ENCODE measurements at regions not wholly inside any gene's neighbourhood (a gene's known extent, or its start where the extent isn't known, plus 50 kb on each side); places are given as distances from the start of the nearest gene placed in this dataset.

GRCh38 chr12:19763488-19763887 is 324.2 kb downstream of the AEBP2 start:
- Histone ChIP-seq H3K9me3 (no peaks in the 10 kb centered on the region), H3K27ac (no peak overlapping the region), H3K27me3 (no peaks in the 10 kb centered on the region), H3K4me1 (peaks cover 0 to 12% (median 0%) of the 10 kb centered on the region in 12 donors), H3K36me3 (no peaks in the 10 kb centered on the region), H3K4me3 (no peak overlapping the region)
- intact Hi-C loops (cut with DNase I): no loop called here
- TF ChIP-seq CTCF (IDR thresholded peaks at IDR 0.05) (no peak), POLR2A (IDR thresholded peaks at IDR 0.05) (no peak)
- ATAC-seq: no peak
- DNase-seq: no peak
- WGBS, 4 donors: 75 to 96% (median 92%) methylated on average over 1 of the region's 1 CpG

- no peaks in the 10 kb centered on the region for H3K9me3 ChIP-seq
- intact Hi-C loops (cut with DNase I): no loop called here
- H3K4me1 ChIP-seq: peaks cover 0 to 5% (median 0%) of the 10 kb centered on the region in 12 donors
- no peaks in the 10 kb centered on the region for H3K27me3 ChIP-seq
- WGBS, 4 donors: 78 to 84% (median 81%) methylated on average over 3 of the region's 3 CpGs
- ATAC-seq (no peak), DNase-seq (no peak)
- H3K36me3 ChIP-seq: no peaks in the 10 kb centered on the region
- no peak for TF ChIP-seq CTCF (IDR thresholded peaks at IDR 0.05)
- no peak for TF ChIP-seq POLR2A (IDR thresholded peaks at IDR 0.05)
- H3K27ac ChIP-seq: no peak overlapping the region
- H3K4me3 ChIP-seq: no peak overlapping the region
Observed at GRCh38 chr12:19764408-19764807, 325.1 kb downstream of the AEBP2 start.

GRCh38 chr12:19771858-19772257 is 332.6 kb downstream of the AEBP2 start:
- intact Hi-C loops (cut with DNase I): loop anchor here in 4 of 10 donors (10.0 kb wide), 2 partner anchors 113 to 123 kb away; no protein-coding TSS in a partner anchor

GRCh38 chr12:19772776-19773175 is 333.5 kb downstream of the AEBP2 start:
- TF ChIP-seq CTCF (IDR thresholded peaks at IDR 0.05) (no peak), POLR2A (IDR thresholded peaks at IDR 0.05) (no peak)
- Histone ChIP-seq H3K4me3 (no peak overlapping the region), H3K27me3 (no peaks in the 10 kb centered on the region), H3K4me1 (peaks cover 0 to 7% (median 0%) of the 10 kb centered on the region in 12 donors), H3K36me3 (no peaks in the 10 kb centered on the region), H3K27ac (no peak overlapping the region), H3K9me3 (no peaks in the 10 kb centered on the region)
- 89 to 92% (median 91%) methylated on average over 3 of the region's 3 CpGs for WGBS, 4 donors
- ATAC-seq (no peak), DNase-seq (no peak)
- intact Hi-C loops (cut with DNase I): loop anchor here in 4 of 10 donors (10.0 kb wide), 2 partner anchors 112 to 122 kb away; no protein-coding TSS in a partner anchor

More at GRCh38 chr12:19771858-19772257, 332.6 kb downstream of the AEBP2 start:
- Histone ChIP-seq H3K4me3 (no peak overlapping the region), H3K27ac (peak overlapping the region in 1 of 12 donors; percentile 7), H3K9me3 (no peaks in the 10 kb centered on the region), H3K36me3 (no peaks in the 10 kb centered on the region), H3K4me1 (peaks cover 0 to 7% (median 0%) of the 10 kb centered on the region in 12 donors), H3K27me3 (no peaks in the 10 kb centered on the region)
- WGBS, 4 donors: 31 to 41% (median 33%) methylated on average over 2 of the region's 2 CpGs
- no peak for TF ChIP-seq POLR2A (IDR thresholded peaks at IDR 0.05)
- no peak for TF ChIP-seq CTCF (IDR thresholded peaks at IDR 0.05)
- DNase-seq (no peak), ATAC-seq (peak in 3 of 4 donors; percentile 34 to 59 (median 34))

All from heart left ventricle (tissue), 16 donors.